NB4 (cell line): ENCODE measurements at regions not wholly inside any gene's neighbourhood (a gene's known extent, or its start where the extent isn't known, plus 50 kb on each side); places are given as distances from the start of the nearest gene placed in this dataset.

Experiments
- CTCF ChIP-seq: IDR thresholded peaks from one replicate; pipeline ENCODE4 v1.5.1; 2012; ENCODE audit warnings: low read depth, low read length
- POLR2A ChIP-seq: IDR thresholded peaks from 2 replicates; pipeline ENCODE4 v1.6.1; 2011; ENCODE audit warnings: mild to moderate bottlenecking; ENCODE audit not compliant: insufficient read length; ENCODE audit errors: extremely low read depth

- TF ChIP-seq CTCF (no peak), POLR2A (no peak)
Measured at GRCh38 chr10:78313048-78313381, 279.4 kb downstream of the RPS24 start.
